GM19099 (cell line): ENCODE measurements at regions not wholly inside any gene's neighbourhood (a gene's known extent, or its start where the extent isn't known, plus 50 kb on each side); places are given as distances from the start of the nearest gene placed in this dataset.

Experiments used
- POLR2A ChIP-seq: IDR thresholded peaks from 3 replicates; pipeline ENCODE4 v1.6.1; 2011; ENCODE audit warnings: low read depth; ENCODE audit not compliant: insufficient read length; ENCODE audit errors: extremely low read depth

- TF ChIP-seq POLR2A: no peak
Measured at GRCh38 chr15:70602834-70603560, 160.4 kb downstream of the UACA start.

DNA sequence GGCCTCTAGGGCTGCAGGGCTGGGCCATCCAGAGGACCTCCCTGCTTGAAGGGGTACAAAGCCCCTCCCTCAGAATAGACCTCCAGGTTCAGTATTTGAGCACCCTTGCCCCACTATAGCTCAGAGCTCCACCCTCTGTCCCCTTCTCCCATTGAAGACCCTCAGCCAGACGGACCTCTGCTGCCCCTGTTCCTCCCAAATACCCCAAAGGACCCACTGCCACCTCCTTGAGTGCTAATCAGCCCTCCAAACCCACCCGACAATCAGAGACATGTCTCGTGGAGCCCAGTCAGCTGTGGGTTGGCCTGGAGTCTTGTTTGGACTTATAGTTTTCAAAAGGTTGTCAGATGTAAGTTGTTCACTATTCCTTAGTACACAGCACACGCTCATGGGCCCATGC is 161.1 kb downstream of the UACA start:
- TF ChIP-seq POLR2A: no peak

GRCh38 chr15:70597945-70598344 is 165.4 kb downstream of the UACA start:
- TF ChIP-seq POLR2A: no peak

GRCh38 chr15:70597056-70597603 is 166.2 kb downstream of the UACA start:
- no peak for TF ChIP-seq POLR2A

- TF ChIP-seq POLR2A: no peak
Measured at GRCh38 chr15:70596354-70597055, 166.9 kb downstream of the UACA start.

- no peak for TF ChIP-seq POLR2A
Measured at GRCh38 chr15:70593795-70594194, 169.6 kb downstream of the UACA start.

DNA sequence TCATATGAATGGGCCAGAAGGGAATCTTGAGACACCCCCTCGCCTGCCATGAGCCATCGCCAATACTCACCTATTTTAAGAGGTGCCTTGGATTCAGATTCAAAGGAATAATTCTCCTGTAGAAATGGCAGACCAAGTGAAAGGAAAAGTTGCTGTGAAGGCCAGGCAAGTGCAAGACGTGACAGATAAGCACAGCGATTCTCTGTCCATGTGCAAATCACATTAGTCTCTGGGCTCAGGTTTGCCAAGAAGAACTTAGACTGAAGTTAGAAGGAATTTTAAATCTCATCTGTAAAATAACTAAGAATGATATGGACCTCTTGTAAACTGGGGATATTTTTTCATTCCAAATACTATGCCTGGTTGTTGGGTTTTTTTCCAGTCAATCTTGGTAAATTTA is 173.6 kb downstream of the UACA start:
- TF ChIP-seq POLR2A: no peak

- no peak for TF ChIP-seq POLR2A
Measured at GRCh38 chr15:70589221-70589620, 174.1 kb downstream of the UACA start.

DNA sequence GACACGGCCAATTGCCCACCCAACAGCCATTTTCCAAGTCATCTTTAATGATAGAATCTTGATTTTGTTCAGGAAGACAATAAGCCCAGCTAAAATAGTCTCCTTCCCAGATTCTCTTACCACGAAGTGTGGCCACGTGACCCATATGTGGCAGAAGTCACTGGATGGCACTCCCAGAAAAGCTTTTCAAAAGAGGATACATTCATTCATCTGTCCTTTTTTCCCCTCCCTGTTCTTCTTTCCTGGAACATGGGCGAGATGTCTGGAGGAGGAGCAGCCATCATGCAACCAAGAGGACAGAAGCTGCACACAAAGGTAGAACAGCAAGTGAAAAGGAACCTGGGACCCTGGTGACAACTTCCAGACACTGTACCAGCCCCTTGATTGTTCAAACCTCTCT is 174.7 kb downstream of the UACA start:
- TF ChIP-seq POLR2A: no peak

DNA sequence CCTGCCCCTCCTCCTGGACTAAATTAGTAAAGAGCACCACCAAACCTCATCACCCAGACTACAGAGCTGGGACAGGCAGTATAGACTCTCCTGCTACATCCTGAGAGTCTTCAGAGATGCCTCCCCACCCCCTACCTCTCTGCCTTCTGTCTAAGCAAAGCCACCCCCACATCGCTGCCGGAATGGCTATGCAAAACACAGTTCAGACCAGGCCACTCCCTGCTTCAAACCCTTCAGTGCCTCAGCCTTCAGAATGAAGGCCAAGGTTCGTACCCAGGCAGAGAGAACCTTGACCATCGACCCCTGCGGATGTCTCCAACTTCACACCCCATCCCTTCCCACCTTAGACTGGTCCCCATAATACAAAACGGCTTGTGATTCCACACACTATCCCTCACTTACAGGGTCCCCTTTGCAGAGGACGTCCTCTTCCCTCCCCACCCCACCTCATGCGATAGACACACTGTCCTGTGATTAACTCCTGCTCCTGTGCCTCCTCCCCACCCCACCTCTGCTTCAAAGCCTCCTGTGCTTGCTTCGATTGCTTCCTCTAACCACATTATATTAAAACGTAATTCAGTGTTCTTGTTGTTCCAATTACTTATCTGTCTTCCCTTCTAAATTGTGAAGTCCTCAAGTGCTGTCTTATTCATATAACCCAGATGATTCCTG is 175.3 kb downstream of the UACA start:
- TF ChIP-seq POLR2A: no peak

DNA sequence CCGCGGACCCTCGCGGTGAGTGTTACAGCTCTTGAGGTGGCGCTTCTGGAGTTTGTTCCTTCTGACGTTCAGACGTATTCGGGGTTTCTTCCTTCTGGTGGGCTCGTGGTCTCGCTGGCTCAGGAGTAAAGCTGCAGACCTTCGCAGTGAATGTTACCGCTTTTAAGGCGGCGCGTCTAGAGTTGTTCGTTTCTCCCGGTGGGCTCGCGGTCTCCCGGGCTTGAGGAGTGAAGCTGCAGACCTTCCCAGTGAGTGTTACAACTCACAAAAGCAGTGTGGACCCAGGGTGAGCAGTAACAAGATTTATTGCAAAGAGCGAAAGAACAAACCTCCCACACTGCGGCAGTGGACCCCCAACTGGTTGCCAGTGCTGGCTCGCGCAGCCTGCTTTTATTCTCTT is 177.1 kb downstream of the UACA start:
- no peak for TF ChIP-seq POLR2A

GRCh38 chr15:70585707-70586034 is 177.7 kb downstream of the UACA start:
- TF ChIP-seq POLR2A: no peak

- no peak for TF ChIP-seq POLR2A
Measured at GRCh38 chr15:70584838-70585706, 178.3 kb downstream of the UACA start.

DNA sequence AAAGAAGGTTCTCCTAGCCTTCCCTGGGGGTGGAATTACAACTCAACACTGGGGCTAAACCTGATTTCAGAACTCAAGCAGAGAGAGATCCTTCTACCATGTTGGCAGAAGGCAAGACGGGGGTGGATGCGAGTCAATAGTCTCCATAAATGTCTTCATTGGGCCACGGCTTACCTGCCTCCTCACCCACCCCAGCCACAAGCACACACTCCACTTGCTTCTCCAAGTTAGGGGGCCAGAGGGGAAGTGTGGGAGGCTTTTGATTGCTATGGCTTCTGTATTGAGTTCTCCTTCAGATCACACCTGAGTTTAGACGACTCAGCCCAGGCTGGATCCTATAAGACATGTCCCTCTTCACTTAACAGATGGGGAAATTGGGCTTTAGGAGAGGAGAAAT is 178.9 kb downstream of the UACA start:
- no peak for TF ChIP-seq POLR2A

DNA sequence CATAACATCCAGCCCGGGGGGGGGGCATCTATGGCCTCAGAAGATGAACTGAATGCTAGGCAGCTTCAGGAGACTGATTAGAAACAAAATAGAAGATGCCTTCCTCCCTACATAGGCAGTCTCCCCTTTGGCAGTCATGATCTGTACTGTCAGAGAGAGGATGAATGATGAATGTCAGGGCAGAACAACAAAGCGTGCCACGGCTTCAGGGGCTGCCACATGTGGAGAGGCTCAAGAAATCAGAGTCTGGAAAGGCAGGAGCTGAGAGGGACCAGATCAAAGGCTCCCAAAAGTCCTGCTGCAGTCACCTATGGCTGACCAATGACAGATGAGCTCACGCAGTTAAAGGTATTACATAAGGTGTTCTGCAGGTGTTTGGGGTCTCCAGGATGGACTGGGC is 180.4 kb downstream of the UACA start:
- no peak for TF ChIP-seq POLR2A
